Loucy (cell line): ENCODE measurements at regions not wholly inside any gene's neighbourhood (a gene's known extent, or its start where the extent isn't known, plus 50 kb on each side); places are given as distances from the start of the nearest gene placed in this dataset.

Source experiments
- EZH2phosphoT487 ChIP-seq: fragments of 200-600 bp; IDR thresholded peaks from 2 replicates; pipeline ENCODE4 v1.6.1; 2018; ENCODE audit warnings: antibody characterized with exemption, mild to moderate bottlenecking, moderate library complexity, borderline replicate concordance
- TF ChIP-seq, protein P1 (sequence below): fragments of 200-600 bp; sonication (generic); conservative IDR thresholded peaks from 2 replicates; pipeline ENCODE4 v1.5.1; 2014; ENCODE audit warnings: mild to moderate bottlenecking, antibody characterized with exemption, low read length

DNA sequence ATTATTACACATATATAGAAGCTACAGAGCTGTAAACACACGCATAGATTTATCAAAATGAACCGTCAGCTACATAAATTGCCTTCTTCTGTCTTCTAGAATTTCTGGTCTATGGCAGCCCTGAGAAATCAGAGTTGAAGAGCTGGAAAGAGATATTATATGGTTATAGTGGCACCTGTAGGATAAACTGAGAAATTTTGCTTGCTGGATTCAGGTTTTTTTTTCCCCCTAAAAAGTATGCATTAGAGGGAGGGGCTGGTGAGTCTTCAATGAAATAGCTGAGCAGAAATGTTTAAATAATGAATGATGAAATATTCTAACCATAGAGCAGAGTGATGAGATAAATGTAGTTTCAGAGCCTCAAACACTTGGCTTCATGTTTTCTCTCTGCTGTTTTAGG lies 78.0 kb upstream of the DYNC1I1 start:
- TF ChIP-seq, protein P1, sequence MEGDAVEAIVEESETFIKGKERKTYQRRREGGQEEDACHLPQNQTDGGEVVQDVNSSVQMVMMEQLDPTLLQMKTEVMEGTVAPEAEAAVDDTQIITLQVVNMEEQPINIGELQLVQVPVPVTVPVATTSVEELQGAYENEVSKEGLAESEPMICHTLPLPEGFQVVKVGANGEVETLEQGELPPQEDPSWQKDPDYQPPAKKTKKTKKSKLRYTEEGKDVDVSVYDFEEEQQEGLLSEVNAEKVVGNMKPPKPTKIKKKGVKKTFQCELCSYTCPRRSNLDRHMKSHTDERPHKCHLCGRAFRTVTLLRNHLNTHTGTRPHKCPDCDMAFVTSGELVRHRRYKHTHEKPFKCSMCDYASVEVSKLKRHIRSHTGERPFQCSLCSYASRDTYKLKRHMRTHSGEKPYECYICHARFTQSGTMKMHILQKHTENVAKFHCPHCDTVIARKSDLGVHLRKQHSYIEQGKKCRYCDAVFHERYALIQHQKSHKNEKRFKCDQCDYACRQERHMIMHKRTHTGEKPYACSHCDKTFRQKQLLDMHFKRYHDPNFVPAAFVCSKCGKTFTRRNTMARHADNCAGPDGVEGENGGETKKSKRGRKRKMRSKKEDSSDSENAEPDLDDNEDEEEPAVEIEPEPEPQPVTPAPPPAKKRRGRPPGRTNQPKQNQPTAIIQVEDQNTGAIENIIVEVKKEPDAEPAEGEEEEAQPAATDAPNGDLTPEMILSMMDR = no peak
- no peak for TF ChIP-seq EZH2phosphoT487
